ENCODE measurements at regions not wholly inside any gene's neighbourhood (a gene's known extent, or its start where the extent isn't known, plus 50 kb on each side); places are given as distances from the start of the nearest gene placed in this dataset.

DNA sequence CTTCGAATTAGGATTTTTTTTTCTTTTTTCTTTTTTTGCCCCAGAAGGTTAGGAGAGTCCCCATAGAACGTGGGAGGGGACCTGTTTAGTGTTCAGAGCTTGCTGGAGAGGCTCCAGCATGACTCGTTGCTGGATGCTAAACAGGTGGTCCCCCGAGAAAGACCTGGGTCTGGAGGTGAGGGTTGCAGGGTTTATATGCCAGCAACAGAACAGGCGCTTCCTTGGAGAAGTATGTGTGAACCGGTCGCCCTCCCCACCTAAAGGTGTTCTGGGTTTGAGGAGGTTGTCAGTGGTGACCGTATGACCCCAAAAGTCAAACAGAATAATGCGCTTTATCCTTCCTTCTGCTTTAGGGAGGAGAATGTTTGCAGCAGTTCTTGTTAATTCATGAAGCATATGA lies 52.1 kb upstream of the SHOX start:
- no TSS peak for BruUV-seq (replicated peaks)
- TF ChIP-seq, protein P1, sequence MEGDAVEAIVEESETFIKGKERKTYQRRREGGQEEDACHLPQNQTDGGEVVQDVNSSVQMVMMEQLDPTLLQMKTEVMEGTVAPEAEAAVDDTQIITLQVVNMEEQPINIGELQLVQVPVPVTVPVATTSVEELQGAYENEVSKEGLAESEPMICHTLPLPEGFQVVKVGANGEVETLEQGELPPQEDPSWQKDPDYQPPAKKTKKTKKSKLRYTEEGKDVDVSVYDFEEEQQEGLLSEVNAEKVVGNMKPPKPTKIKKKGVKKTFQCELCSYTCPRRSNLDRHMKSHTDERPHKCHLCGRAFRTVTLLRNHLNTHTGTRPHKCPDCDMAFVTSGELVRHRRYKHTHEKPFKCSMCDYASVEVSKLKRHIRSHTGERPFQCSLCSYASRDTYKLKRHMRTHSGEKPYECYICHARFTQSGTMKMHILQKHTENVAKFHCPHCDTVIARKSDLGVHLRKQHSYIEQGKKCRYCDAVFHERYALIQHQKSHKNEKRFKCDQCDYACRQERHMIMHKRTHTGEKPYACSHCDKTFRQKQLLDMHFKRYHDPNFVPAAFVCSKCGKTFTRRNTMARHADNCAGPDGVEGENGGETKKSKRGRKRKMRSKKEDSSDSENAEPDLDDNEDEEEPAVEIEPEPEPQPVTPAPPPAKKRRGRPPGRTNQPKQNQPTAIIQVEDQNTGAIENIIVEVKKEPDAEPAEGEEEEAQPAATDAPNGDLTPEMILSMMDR (IDR thresholded peaks at IDR 0.05; ENCODE audit: unreplicated experiment), result no peak
- CTCF ChIA-PET, result no interaction called here

DNA sequence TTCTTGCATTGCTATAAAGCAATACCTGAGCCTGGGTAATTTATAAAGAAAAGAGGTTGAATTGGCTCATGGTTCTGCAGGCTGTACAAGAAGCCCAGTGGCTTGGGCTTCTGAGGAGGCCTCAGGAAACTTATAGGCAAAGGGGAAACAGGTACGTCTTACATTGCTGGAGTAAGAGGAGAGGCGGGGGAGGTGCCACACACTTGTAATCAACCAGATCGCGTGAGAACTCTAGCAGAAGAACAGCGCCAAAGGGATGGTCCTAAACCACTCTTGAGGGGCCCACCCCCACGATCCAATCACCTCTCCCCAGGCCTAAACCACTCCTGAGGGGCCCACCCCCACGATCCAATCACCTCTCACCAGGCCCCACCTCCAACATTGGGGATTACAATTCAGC lies 50.6 kb upstream of the SHOX start:
- Mint-ChIP-seq H3K4me3 (ENCODE audit: low read depth, unreplicated experiment) (no peak overlapping the region), H3K36me3 (ENCODE audit: insufficient read depth, unreplicated experiment) (no peaks in the 10 kb centered on the region), H3K27me3 (ENCODE audit: unreplicated experiment) (no peaks in the 10 kb centered on the region), H3K9me3 (ENCODE audit: low read depth, unreplicated experiment) (peaks cover 27% of the 10 kb centered on the region), H3K27ac (ENCODE audit: unreplicated experiment) (no peak overlapping the region), H3K4me1 (ENCODE audit: low read depth, unreplicated experiment) (no peaks in the 10 kb centered on the region)
- no peak for DNase-seq
- intact Hi-C loops (cut with micrococcal nuclease; ENCODE audit: unreplicated experiment), result no loop called here
- no TSS peak for BruUV-seq (replicated peaks)
- TF ChIP-seq, protein P1 (IDR thresholded peaks at IDR 0.05; ENCODE audit: unreplicated experiment), result no peak
- CTCF ChIA-PET, result no interaction called here

More for the DNA sequence above, 52.1 kb upstream of the SHOX start:
- Mint-ChIP-seq H3K27me3 (ENCODE audit: unreplicated experiment) (no peaks in the 10 kb centered on the region), H3K4me3 (ENCODE audit: low read depth, unreplicated experiment) (no peak overlapping the region), H3K27ac (ENCODE audit: unreplicated experiment) (no peak overlapping the region), H3K9me3 (ENCODE audit: low read depth, unreplicated experiment) (peaks cover 27% of the 10 kb centered on the region), H3K36me3 (ENCODE audit: insufficient read depth, unreplicated experiment) (no peaks in the 10 kb centered on the region), H3K4me1 (ENCODE audit: low read depth, unreplicated experiment) (no peaks in the 10 kb centered on the region)
- intact Hi-C loops (cut with micrococcal nuclease; ENCODE audit: unreplicated experiment), result no loop called here
- no peak for DNase-seq
